Mammary epithelial cell (primary cell): ENCODE measurements at regions not wholly inside any gene's neighbourhood (a gene's known extent, or its start where the extent isn't known, plus 50 kb on each side); places are given as distances from the start of the nearest gene placed in this dataset.

Experiments used
- EZH2 ChIP-seq: IDR thresholded peaks from 2 replicates; pipeline ENCODE4 v1.6.1; 2012; ENCODE audit warnings: low read length, inconsistent platforms, borderline replicate concordance
- TF ChIP-seq, protein P1 (sequence below), 2 donors: IDR thresholded peaks in 1 of 2; conservative IDR thresholded peaks in 1 of 2; 2 replicates each; pipeline ENCODE4 v1.5.1; 2011 to 2012; ENCODE audit warnings: inconsistent platforms in 2 of 2, low read length in 2 of 2, mild to moderate bottlenecking in 2 of 2, control low read depth in 1 of 2, low read depth in 1 of 2; ENCODE audit not compliant: insufficient read depth in 1 of 2; ENCODE audit errors: extremely low read depth in 1 of 2

DNA sequence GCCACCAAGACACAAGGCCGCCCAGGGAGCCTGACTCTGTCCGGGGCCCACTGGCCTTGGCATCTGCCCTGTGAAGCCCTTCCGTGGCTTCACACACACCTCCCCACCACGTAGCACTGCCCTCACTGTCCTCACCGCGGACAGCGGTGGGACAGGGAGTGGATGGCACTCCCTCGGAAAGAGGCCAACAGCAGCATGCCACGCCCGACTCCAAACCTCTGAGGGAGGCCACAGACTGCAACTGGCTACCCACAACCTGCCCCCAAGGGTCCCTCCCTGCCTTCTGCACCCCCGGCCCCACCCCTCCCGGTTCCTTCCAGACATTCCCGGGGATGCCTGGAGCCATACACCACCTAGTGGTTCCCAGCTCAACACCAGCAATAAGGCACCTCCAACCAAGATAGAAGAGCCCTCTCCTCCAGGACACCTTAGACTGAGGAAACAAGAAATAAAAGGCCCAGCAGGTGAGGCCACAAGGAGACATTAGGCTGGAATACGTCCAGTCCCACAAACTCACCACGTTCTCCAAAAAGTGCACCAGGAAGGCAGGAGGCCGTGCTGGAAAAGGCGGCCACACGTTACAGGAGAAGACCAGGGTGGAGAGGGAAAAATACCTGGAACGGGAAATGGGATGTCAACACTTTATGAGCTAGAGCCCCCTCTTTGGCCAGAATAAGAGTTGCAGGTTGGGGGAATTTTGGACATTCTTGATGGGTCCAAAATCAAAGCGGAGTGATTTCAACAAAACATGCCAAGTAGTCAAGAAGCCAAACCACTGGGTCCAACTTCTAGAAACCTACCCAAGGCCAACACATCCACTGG is 310.0 kb downstream of the SOX9 start:
- TF ChIP-seq, protein P1, sequence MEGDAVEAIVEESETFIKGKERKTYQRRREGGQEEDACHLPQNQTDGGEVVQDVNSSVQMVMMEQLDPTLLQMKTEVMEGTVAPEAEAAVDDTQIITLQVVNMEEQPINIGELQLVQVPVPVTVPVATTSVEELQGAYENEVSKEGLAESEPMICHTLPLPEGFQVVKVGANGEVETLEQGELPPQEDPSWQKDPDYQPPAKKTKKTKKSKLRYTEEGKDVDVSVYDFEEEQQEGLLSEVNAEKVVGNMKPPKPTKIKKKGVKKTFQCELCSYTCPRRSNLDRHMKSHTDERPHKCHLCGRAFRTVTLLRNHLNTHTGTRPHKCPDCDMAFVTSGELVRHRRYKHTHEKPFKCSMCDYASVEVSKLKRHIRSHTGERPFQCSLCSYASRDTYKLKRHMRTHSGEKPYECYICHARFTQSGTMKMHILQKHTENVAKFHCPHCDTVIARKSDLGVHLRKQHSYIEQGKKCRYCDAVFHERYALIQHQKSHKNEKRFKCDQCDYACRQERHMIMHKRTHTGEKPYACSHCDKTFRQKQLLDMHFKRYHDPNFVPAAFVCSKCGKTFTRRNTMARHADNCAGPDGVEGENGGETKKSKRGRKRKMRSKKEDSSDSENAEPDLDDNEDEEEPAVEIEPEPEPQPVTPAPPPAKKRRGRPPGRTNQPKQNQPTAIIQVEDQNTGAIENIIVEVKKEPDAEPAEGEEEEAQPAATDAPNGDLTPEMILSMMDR (conservative IDR thresholded peaks at IDR 0.05 in 1 of 2, IDR thresholded peaks at IDR 0.05 in 1 of 2; ENCODE audit: extremely low read depth in 1 of 2, insufficient read depth in 1 of 2, low read depth in 1 of 2, low read length in 2 of 2) = peak in 1 of 2 donors; percentile 14
- TF ChIP-seq EZH2 = no peak
